Fibroblast of skin of scalp (primary cell): ENCODE measurements at regions not wholly inside any gene's neighbourhood (a gene's known extent, or its start where the extent isn't known, plus 50 kb on each side); places are given as distances from the start of the nearest gene placed in this dataset.

Source experiments
- DNase-seq: peaks from one replicate; pipeline ENCODE4 v3.0.0-alpha.2; 2013

GRCh38 chr3:182276512-182276911, 516.8 kb upstream of the ATP11B start:
- DNase-seq, result no peak

GRCh38 chr3:182284793-182285192, 508.5 kb upstream of the ATP11B start:
- DNase-seq, result no peak

- no peak for DNase-seq
Observed at GRCh38 chr3:182292591-182292990, 500.7 kb upstream of the ATP11B start.

GRCh38 chr3:182294256-182294655, 499.0 kb upstream of the ATP11B start:
- peak; percentile 88 for DNase-seq

GRCh38 chr3:182294696-182295095, 498.6 kb upstream of the ATP11B start:
- peak; percentile 36 for DNase-seq

- DNase-seq, result no peak
Observed at GRCh38 chr3:182300266-182300665, 493.0 kb upstream of the ATP11B start.

- no peak for DNase-seq
Observed at GRCh38 chr3:182303169-182303568, 490.1 kb upstream of the ATP11B start.

- no peak for DNase-seq
Observed at GRCh38 chr3:182305881-182306665, 487.2 kb upstream of the ATP11B start.

GRCh38 chr3:182308328-182308727, 485.0 kb upstream of the ATP11B start:
- DNase-seq, result no peak

- no peak for DNase-seq
Observed at GRCh38 chr3:182309120-182309519, 484.2 kb upstream of the ATP11B start.

- DNase-seq, result peak; percentile 14
Observed at GRCh38 chr3:182315313-182315712, 478.0 kb upstream of the ATP11B start.

- no peak for DNase-seq
Observed at GRCh38 chr3:182323126-182323700, 470.1 kb upstream of the ATP11B start.

GRCh38 chr3:182323898-182324297, 469.4 kb upstream of the ATP11B start:
- no peak for DNase-seq

GRCh38 chr3:182325213-182325950, 467.9 kb upstream of the ATP11B start:
- peak; percentile 51 for DNase-seq

GRCh38 chr3:182327196-182327681, 466.1 kb upstream of the ATP11B start:
- DNase-seq, result peak; percentile 86

GRCh38 chr3:182330646-182331045, 462.7 kb upstream of the ATP11B start:
- DNase-seq, result no peak

GRCh38 chr3:182331341-182331740, 462.0 kb upstream of the ATP11B start:
- DNase-seq, result peak; percentile 55

- DNase-seq, result no peak
Observed at GRCh38 chr3:182342252-182342651, 451.1 kb upstream of the ATP11B start.

GRCh38 chr3:182344026-182344425, 449.3 kb upstream of the ATP11B start:
- peak; percentile 33 for DNase-seq

- DNase-seq, result peak; percentile 36
Observed at GRCh38 chr3:182349051-182349450, 444.3 kb upstream of the ATP11B start.

GRCh38 chr3:182349951-182350517, 443.3 kb upstream of the ATP11B start:
- no peak for DNase-seq

- peak; percentile 82 for DNase-seq
Observed at GRCh38 chr3:182357928-182358327, 435.4 kb upstream of the ATP11B start.

- DNase-seq, result no peak
Observed at GRCh38 chr3:182364323-182364722, 429.0 kb upstream of the ATP11B start.
